ENCODE measurements at regions not wholly inside any gene's neighbourhood (a gene's known extent, or its start where the extent isn't known, plus 50 kb on each side); places are given as distances from the start of the nearest gene placed in this dataset.

GRCh38 chr9:21674894-21675293, 127.5 kb upstream of the MTAP start:
- Histone ChIP-seq H3K27me3 (ENCODE audit: control insufficient read depth in 4 of 4, insufficient read depth in 4 of 4, low read length in 3 of 4) (peaks cover 0 to 8% (median 0%) of the 10 kb centered on the region in 4 donors), H3K36me3 (ENCODE audit: control insufficient read depth in 4 of 4, insufficient read depth in 3 of 4, low read depth in 1 of 4, low read length in 3 of 4) (no peaks in the 10 kb centered on the region), H3K9me3 (ENCODE audit: control insufficient read depth in 4 of 4, low read length in 3 of 4) (no peaks in the 10 kb centered on the region), H3K9ac (ENCODE audit: low read depth in 1 of 2, low read length in 2 of 2) (no peak overlapping the region), H3K4me3 (ENCODE audit: low read depth in 1 of 3, low read length in 3 of 3) (no peak overlapping the region), H3K4me1 (ENCODE audit: control insufficient read depth in 4 of 4, insufficient read depth in 4 of 4, low read length in 3 of 4) (no peaks in the 10 kb centered on the region), H3K27ac (ENCODE audit: low read depth in 1 of 2, low read length in 2 of 2) (no peak overlapping the region)
- WGBS, result 68% methylated on average over 1 of the region's 1 CpG
- TF ChIP-seq EGR1 (IDR thresholded peaks at IDR 0.05; ENCODE audit: low read depth in 2 of 2) (no peak), TAF1 (conservative IDR thresholded peaks at IDR 0.05) (no peak), NR2F2 (IDR thresholded peaks at IDR 0.05) (no peak), FOXA2 (IDR thresholded peaks at IDR 0.05) (no peak), MAX (IDR thresholded peaks at IDR 0.05) (no peak), JUND (IDR thresholded peaks at IDR 0.05) (no peak), CTCF (IDR thresholded peaks at IDR 0.05; ENCODE audit: low read depth, low read length, missing input control) (no peak), RAD21 (IDR thresholded peaks at IDR 0.05) (no peak), FOXA1 (IDR thresholded peaks at IDR 0.05) (no peak), GABPA (IDR thresholded peaks at IDR 0.05 in 1 of 2, conservative IDR thresholded peaks at IDR 0.05 in 1 of 2) (no peak), RXRA (IDR thresholded peaks at IDR 0.05) (no peak), HNF4G (IDR thresholded peaks at IDR 0.05) (no peak), ZBTB33 (IDR thresholded peaks at IDR 0.05) (no peak), YY1 (IDR thresholded peaks at IDR 0.05) (no peak), REST (IDR thresholded peaks at IDR 0.05) (no peak), SP1 (IDR thresholded peaks at IDR 0.05) (no peak), ATF3 (IDR thresholded peaks at IDR 0.05) (no peak), HNF4A (conservative IDR thresholded peaks at IDR 0.05) (no peak)
- no peak for DNase-seq (ENCODE audit: low spot score)

Measured in liver (tissue), 8 donors.